ENCODE measurements at regions not wholly inside any gene's neighbourhood (a gene's known extent, or its start where the extent isn't known, plus 50 kb on each side); places are given as distances from the start of the nearest gene placed in this dataset.

DNA sequence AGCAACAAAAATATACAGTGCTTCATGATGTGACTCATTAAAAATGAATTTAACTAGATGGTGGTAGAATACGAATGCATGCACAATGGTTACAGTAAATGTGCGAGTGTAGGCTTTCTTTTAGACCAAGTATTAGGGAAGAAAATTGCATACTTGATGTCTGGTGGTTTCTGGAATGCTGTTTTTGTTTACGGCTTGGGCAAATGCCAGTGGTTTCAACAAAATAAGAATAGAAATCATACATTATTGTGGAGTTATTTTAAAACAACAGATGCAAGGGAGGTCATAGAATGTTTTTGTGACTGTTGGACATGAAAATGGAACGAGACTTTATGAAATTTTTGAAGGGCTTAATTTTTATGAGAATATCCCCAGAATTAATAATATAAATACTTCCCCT lies 580.9 kb downstream of the PLCL1 start:
- TF ChIP-seq, protein P1, sequence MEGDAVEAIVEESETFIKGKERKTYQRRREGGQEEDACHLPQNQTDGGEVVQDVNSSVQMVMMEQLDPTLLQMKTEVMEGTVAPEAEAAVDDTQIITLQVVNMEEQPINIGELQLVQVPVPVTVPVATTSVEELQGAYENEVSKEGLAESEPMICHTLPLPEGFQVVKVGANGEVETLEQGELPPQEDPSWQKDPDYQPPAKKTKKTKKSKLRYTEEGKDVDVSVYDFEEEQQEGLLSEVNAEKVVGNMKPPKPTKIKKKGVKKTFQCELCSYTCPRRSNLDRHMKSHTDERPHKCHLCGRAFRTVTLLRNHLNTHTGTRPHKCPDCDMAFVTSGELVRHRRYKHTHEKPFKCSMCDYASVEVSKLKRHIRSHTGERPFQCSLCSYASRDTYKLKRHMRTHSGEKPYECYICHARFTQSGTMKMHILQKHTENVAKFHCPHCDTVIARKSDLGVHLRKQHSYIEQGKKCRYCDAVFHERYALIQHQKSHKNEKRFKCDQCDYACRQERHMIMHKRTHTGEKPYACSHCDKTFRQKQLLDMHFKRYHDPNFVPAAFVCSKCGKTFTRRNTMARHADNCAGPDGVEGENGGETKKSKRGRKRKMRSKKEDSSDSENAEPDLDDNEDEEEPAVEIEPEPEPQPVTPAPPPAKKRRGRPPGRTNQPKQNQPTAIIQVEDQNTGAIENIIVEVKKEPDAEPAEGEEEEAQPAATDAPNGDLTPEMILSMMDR (conservative IDR thresholded peaks at IDR 0.05): no peak
- no peak for TF ChIP-seq EZH2 (IDR thresholded peaks at IDR 0.05; ENCODE audit: low read depth)

Measured in PC-9 (cell line).